22Rv1 (cell line): ENCODE measurements at regions not wholly inside any gene's neighbourhood (a gene's known extent, or its start where the extent isn't known, plus 50 kb on each side); places are given as distances from the start of the nearest gene placed in this dataset.

Experiments
- CTCF ChIP-seq: fragments of 450-650 bp; IDR thresholded peaks from 2 replicates; pipeline ENCODE4 v1.5.1; 2017; ENCODE audit warnings: mild to moderate bottlenecking
- ZFX ChIP-seq: fragments of 450-650 bp; IDR thresholded peaks from 2 replicates; pipeline ENCODE4 v1.6.1; 2017; ENCODE audit warnings: antibody characterized with exemption, borderline replicate concordance

DNA sequence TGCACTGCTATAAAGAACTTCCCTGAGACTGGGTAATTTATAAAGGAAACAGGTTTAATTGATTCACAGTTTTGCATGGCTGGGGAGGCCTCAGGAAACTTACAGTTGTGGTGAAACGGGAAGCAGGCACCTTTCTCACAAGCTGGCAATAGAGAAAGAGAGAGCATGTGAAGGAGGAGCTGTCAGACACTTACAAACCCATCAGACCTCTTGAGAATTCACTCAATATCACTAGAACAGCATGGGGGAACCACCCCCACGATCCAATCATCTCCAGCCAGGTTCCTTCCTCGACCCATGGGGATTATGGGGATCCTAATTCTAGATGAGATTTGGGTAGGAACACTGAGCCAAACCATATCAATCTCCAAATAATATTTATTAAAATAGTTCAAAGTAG lies 729.2 kb upstream of the DDX18 start:
- TF ChIP-seq CTCF: no peak
- no peak for TF ChIP-seq ZFX
